AG20443 (cell line): ENCODE measurements at regions not wholly inside any gene's neighbourhood (a gene's known extent, or its start where the extent isn't known, plus 50 kb on each side); places are given as distances from the start of the nearest gene placed in this dataset.
"Not testable (repeated sequence)": the region's sequence is repeated elsewhere in the genome, so short reads cannot be mapped to it uniquely, and the experiment has no call there.

Experiments
- DNase-seq: peaks from one replicate; pipeline ENCODE4 v3.0.0; 2012; ENCODE audit warnings: low spot score, mixed read lengths

- DNase-seq = peak; percentile 91
Observed at GRCh38 chr1:25022361-25023189, 92.5 kb upstream of the RUNX3 start.

- no peak for DNase-seq
Observed at GRCh38 chr1:25021591-25022215, 91.6 kb upstream of the RUNX3 start.

- no peak for DNase-seq
Observed at GRCh38 chr1:25020851-25021590, 90.9 kb upstream of the RUNX3 start.

GRCh38 chr1:25020173-25020845, 90.2 kb upstream of the RUNX3 start:
- no peak for DNase-seq

GRCh38 chr1:25019337-25020172, 89.5 kb upstream of the RUNX3 start:
- DNase-seq = no peak

- no peak for DNase-seq
Observed at GRCh38 chr1:25018943-25019336, 88.9 kb upstream of the RUNX3 start.

- no peak for DNase-seq
Observed at GRCh38 chr1:25018110-25018735, 88.1 kb upstream of the RUNX3 start.

- DNase-seq = peak; percentile 30
Observed at GRCh38 chr1:25017436-25018109, 87.5 kb upstream of the RUNX3 start.

- no peak for DNase-seq
Observed at GRCh38 chr1:25012966-25013962, 83.2 kb upstream of the RUNX3 start.

- DNase-seq = no peak
Observed at GRCh38 chr1:25011943-25012638, 82.0 kb upstream of the RUNX3 start.

- DNase-seq = no peak
Observed at GRCh38 chr1:25011275-25011674, 81.2 kb upstream of the RUNX3 start.

GRCh38 chr1:25009671-25010262, 79.7 kb upstream of the RUNX3 start:
- no peak for DNase-seq

GRCh38 chr1:25008192-25008485, 78.1 kb upstream of the RUNX3 start:
- no peak for DNase-seq

GRCh38 chr1:25007390-25008191, 77.5 kb upstream of the RUNX3 start:
- DNase-seq = not testable (repeated sequence)

- DNase-seq = no peak
Observed at GRCh38 chr1:25006770-25007169, 76.7 kb upstream of the RUNX3 start.

- DNase-seq = no peak
Observed at GRCh38 chr1:25004355-25004754, 74.3 kb upstream of the RUNX3 start.

- no peak for DNase-seq
Observed at GRCh38 chr1:25003457-25004190, 73.5 kb upstream of the RUNX3 start.
